ENCODE measurements at regions not wholly inside any gene's neighbourhood (a gene's known extent, or its start where the extent isn't known, plus 50 kb on each side); places are given as distances from the start of the nearest gene placed in this dataset.
"Not testable (repeated sequence)": the region's sequence is repeated elsewhere in the genome, so short reads cannot be mapped to it uniquely, and the experiment has no call there.

- DNase-seq: no peak
Observed at GRCh38 chr14:56061051-56061450, 57.2 kb upstream of the PELI2 start.

DNA sequence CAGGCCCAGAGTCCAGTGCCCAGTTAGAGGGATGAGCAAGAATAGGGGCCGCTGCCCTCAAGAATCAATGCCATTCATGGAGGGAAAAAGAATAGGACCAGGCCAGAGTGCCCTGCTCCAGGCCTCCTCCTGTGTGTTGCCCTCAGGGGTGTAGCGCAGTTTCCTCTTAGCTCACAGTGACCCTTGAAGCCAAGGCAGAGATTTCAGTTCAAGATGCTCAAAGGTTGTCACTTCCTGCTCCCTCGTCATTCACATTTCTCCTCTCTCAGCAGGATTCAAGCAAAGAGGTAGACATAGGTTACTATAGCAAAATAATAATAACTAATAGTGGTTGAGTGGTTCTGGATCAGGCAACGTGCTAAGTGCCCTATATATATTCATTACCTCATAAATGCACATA, 55.1 kb upstream of the PELI2 start:
- no peak for DNase-seq

DNA sequence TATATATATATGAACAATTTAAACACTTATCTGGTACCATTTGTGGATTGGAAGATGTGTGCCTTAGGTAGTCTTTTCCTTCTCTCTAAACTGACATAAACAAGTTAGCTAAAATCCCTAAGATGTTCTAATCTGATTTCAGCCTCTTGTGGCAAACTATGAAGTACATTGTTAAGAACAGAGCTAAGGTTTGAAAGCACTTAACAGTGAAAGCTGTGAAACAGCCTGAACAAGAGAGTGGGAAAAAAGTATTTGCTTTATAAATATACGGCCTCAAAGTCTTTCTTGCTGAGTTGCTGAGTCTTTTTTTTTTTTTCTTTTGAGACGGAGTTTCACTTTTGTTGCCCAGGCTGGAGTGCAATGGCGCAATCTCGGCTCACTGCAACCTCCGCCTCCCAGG, 53.7 kb upstream of the PELI2 start:
- no peak for DNase-seq

DNA sequence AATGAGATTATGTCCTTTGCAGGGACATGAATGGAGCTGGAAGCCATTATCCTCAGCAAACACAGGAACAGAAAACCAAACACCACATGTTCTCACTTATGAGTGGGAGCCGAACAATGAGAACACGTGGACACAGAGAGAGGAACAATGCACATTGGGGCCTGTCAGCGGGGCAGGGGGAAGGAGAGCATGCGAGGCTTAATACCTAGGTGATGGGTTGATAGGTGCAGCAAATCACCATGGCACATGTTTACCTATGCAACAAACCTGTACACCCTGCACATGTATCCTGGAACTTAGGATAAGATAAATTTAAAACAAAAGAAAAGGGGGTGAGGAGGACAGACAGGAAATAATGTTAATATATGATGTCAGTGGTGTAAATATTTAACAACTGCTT, 53.0 kb upstream of the PELI2 start:
- DNase-seq: not testable (repeated sequence)

GRCh38 chr14:56065621-56066290, 52.5 kb upstream of the PELI2 start:
- DNase-seq: no peak
